ENCODE measurements at regions not wholly inside any gene's neighbourhood (a gene's known extent, or its start where the extent isn't known, plus 50 kb on each side); places are given as distances from the start of the nearest gene placed in this dataset.
"Not testable (repeated sequence)": the region's sequence is repeated elsewhere in the genome, so short reads cannot be mapped to it uniquely, and the experiment has no call there.

GRCh38 chr5:93985940-93986570, 244.7 kb upstream of the POU5F2 start:
- not testable (repeated sequence) for H3K27me3 ChIP-seq (ENCODE audit: control insufficient read depth in 3 of 3, insufficient read depth in 3 of 3, low read length in 3 of 3); H3K36me3 ChIP-seq (ENCODE audit: control insufficient read depth in 3 of 3, insufficient read depth in 2 of 3, low read depth in 1 of 3, low read length in 3 of 3); DNase-seq; H3K27ac ChIP-seq (ENCODE audit: low read depth in 1 of 3, low read length in 2 of 3); H3K4me1 ChIP-seq (ENCODE audit: control insufficient read depth in 3 of 3, insufficient read depth in 2 of 3, low read depth in 1 of 3, low read length in 2 of 3); H3K9me3 ChIP-seq (ENCODE audit: control insufficient read depth in 2 of 2, insufficient read depth in 1 of 2, low read depth in 1 of 2, low read length in 1 of 2); FAIRE-seq; H3K4me3 ChIP-seq (ENCODE audit: low read depth in 1 of 3, low read length in 3 of 3)
- 96 to 99% (median 96%) methylated on average over 31 to 45 of the region's 45 CpGs for WGBS, 3 donors

GRCh38 chr5:93978222-93978621, 236.8 kb upstream of the POU5F2 start:
- FAIRE-seq: no peak

GRCh38 chr5:93967923-93968322, 226.5 kb upstream of the POU5F2 start:
- H3K4me3 ChIP-seq (ENCODE audit: low read depth in 1 of 3, low read length in 3 of 3): no peak overlapping the region
- no peaks in the 10 kb centered on the region for H3K36me3 ChIP-seq (ENCODE audit: control insufficient read depth in 3 of 3, insufficient read depth in 2 of 3, low read depth in 1 of 3, low read length in 3 of 3)
- no peaks in the 10 kb centered on the region for H3K4me1 ChIP-seq (ENCODE audit: control insufficient read depth in 3 of 3, insufficient read depth in 2 of 3, low read depth in 1 of 3, low read length in 2 of 3)
- FAIRE-seq (no peak), DNase-seq (no peak)
- no peaks in the 10 kb centered on the region for H3K27me3 ChIP-seq (ENCODE audit: control insufficient read depth in 3 of 3, insufficient read depth in 3 of 3, low read length in 3 of 3)
- no peaks in the 10 kb centered on the region for H3K9me3 ChIP-seq (ENCODE audit: control insufficient read depth in 2 of 2, insufficient read depth in 1 of 2, low read depth in 1 of 2, low read length in 1 of 2)
- H3K27ac ChIP-seq (ENCODE audit: low read depth in 1 of 3, low read length in 2 of 3): no peak overlapping the region

More at GRCh38 chr5:93978222-93978621, 236.8 kb upstream of the POU5F2 start:
- Histone ChIP-seq H3K27me3 (ENCODE audit: control insufficient read depth in 3 of 3, insufficient read depth in 3 of 3, low read length in 3 of 3) (no peaks in the 10 kb centered on the region), H3K4me1 (ENCODE audit: control insufficient read depth in 3 of 3, insufficient read depth in 2 of 3, low read depth in 1 of 3, low read length in 2 of 3) (no peaks in the 10 kb centered on the region), H3K27ac (ENCODE audit: low read depth in 1 of 3, low read length in 2 of 3) (no peak overlapping the region), H3K4me3 (ENCODE audit: low read depth in 1 of 3, low read length in 3 of 3) (no peak overlapping the region), H3K36me3 (ENCODE audit: control insufficient read depth in 3 of 3, insufficient read depth in 2 of 3, low read depth in 1 of 3, low read length in 3 of 3) (no peaks in the 10 kb centered on the region), H3K9me3 (ENCODE audit: control insufficient read depth in 2 of 2, insufficient read depth in 1 of 2, low read depth in 1 of 2, low read length in 1 of 2) (peaks cover 0 to 11% of the 10 kb centered on the region in 2 donors)
- DNase-seq: no peak

GRCh38 chr5:93964421-93964820, 223.0 kb upstream of the POU5F2 start:
- no peak for FAIRE-seq
- 82 to 96% (median 93%) methylated on average over 1 of the region's 1 CpG for WGBS, 3 donors

GRCh38 chr5:93960042-93960441, 218.6 kb upstream of the POU5F2 start:
- no peak overlapping the region for H3K27ac ChIP-seq (ENCODE audit: low read depth in 1 of 3, low read length in 2 of 3)
- WGBS, 3 donors: 95 to 97% (median 96%) methylated on average over 3 of the region's 3 CpGs
- H3K36me3 ChIP-seq (ENCODE audit: control insufficient read depth in 3 of 3, insufficient read depth in 2 of 3, low read depth in 1 of 3, low read length in 3 of 3): peaks cover 0 to 2% (median 2%) of the 10 kb centered on the region in 3 donors
- FAIRE-seq: no peak
- DNase-seq: no peak
- no peaks in the 10 kb centered on the region for H3K27me3 ChIP-seq (ENCODE audit: control insufficient read depth in 3 of 3, insufficient read depth in 3 of 3, low read length in 3 of 3)
- no peak overlapping the region for H3K4me3 ChIP-seq (ENCODE audit: low read depth in 1 of 3, low read length in 3 of 3)
- H3K4me1 ChIP-seq (ENCODE audit: control insufficient read depth in 3 of 3, insufficient read depth in 2 of 3, low read depth in 1 of 3, low read length in 2 of 3): no peaks in the 10 kb centered on the region
- H3K9me3 ChIP-seq (ENCODE audit: control insufficient read depth in 2 of 2, insufficient read depth in 1 of 2, low read depth in 1 of 2, low read length in 1 of 2): no peaks in the 10 kb centered on the region

More at GRCh38 chr5:93964421-93964820, 223.0 kb upstream of the POU5F2 start:
- no peak overlapping the region for H3K4me3 ChIP-seq (ENCODE audit: low read depth in 1 of 3, low read length in 3 of 3)
- peaks cover 0 to 2% (median 0%) of the 10 kb centered on the region in 3 donors for H3K36me3 ChIP-seq (ENCODE audit: control insufficient read depth in 3 of 3, insufficient read depth in 2 of 3, low read depth in 1 of 3, low read length in 3 of 3)
- H3K27ac ChIP-seq (ENCODE audit: low read depth in 1 of 3, low read length in 2 of 3): no peak overlapping the region
- H3K4me1 ChIP-seq (ENCODE audit: control insufficient read depth in 3 of 3, insufficient read depth in 2 of 3, low read depth in 1 of 3, low read length in 2 of 3): no peaks in the 10 kb centered on the region
- H3K27me3 ChIP-seq (ENCODE audit: control insufficient read depth in 3 of 3, insufficient read depth in 3 of 3, low read length in 3 of 3): no peaks in the 10 kb centered on the region
- DNase-seq: no peak
- no peaks in the 10 kb centered on the region for H3K9me3 ChIP-seq (ENCODE audit: control insufficient read depth in 2 of 2, insufficient read depth in 1 of 2, low read depth in 1 of 2, low read length in 1 of 2)

GRCh38 chr5:93956006-93956405, 214.6 kb upstream of the POU5F2 start:
- FAIRE-seq (no peak), DNase-seq (no peak)
- whole genome bisulfite sequencing, 3 donors: 95 to 100% (median 98%) methylated on average over 2 of the region's 2 CpGs
- Histone ChIP-seq H3K27ac (ENCODE audit: low read depth in 1 of 3, low read length in 2 of 3) (no peak overlapping the region), H3K4me1 (ENCODE audit: control insufficient read depth in 3 of 3, insufficient read depth in 2 of 3, low read depth in 1 of 3, low read length in 2 of 3) (no peaks in the 10 kb centered on the region), H3K27me3 (ENCODE audit: control insufficient read depth in 3 of 3, insufficient read depth in 3 of 3, low read length in 3 of 3) (no peaks in the 10 kb centered on the region), H3K36me3 (ENCODE audit: control insufficient read depth in 3 of 3, insufficient read depth in 2 of 3, low read depth in 1 of 3, low read length in 3 of 3) (peaks cover 2 to 17% (median 5%) of the 10 kb centered on the region in 3 donors), H3K4me3 (ENCODE audit: low read depth in 1 of 3, low read length in 3 of 3) (no peak overlapping the region), H3K9me3 (ENCODE audit: control insufficient read depth in 2 of 2, insufficient read depth in 1 of 2, low read depth in 1 of 2, low read length in 1 of 2) (no peaks in the 10 kb centered on the region)

GRCh38 chr5:93954421-93955069, 213.1 kb upstream of the POU5F2 start:
- H3K27ac ChIP-seq (ENCODE audit: low read depth in 1 of 3, low read length in 2 of 3): no peak overlapping the region
- WGBS, 3 donors: 96 to 100% (median 97%) methylated on average over 5 of the region's 5 CpGs
- H3K4me3 ChIP-seq (ENCODE audit: low read depth in 1 of 3, low read length in 3 of 3): no peak overlapping the region
- no peaks in the 10 kb centered on the region for H3K4me1 ChIP-seq (ENCODE audit: control insufficient read depth in 3 of 3, insufficient read depth in 2 of 3, low read depth in 1 of 3, low read length in 2 of 3)
- peaks cover 0 to 21% (median 5%) of the 10 kb centered on the region in 3 donors for H3K36me3 ChIP-seq (ENCODE audit: control insufficient read depth in 3 of 3, insufficient read depth in 2 of 3, low read depth in 1 of 3, low read length in 3 of 3)
- no peaks in the 10 kb centered on the region for H3K27me3 ChIP-seq (ENCODE audit: control insufficient read depth in 3 of 3, insufficient read depth in 3 of 3, low read length in 3 of 3)
- no peaks in the 10 kb centered on the region for H3K9me3 ChIP-seq (ENCODE audit: control insufficient read depth in 2 of 2, insufficient read depth in 1 of 2, low read depth in 1 of 2, low read length in 1 of 2)
- no peak for DNase-seq
- FAIRE-seq: no peak

GRCh38 chr5:93953442-93953841, 212.0 kb upstream of the POU5F2 start:
- DNase-seq: no peak
- Histone ChIP-seq H3K9me3 (ENCODE audit: control insufficient read depth in 2 of 2, insufficient read depth in 1 of 2, low read depth in 1 of 2, low read length in 1 of 2) (peaks cover 0 to 3% of the 10 kb centered on the region in 2 donors), H3K27me3 (ENCODE audit: control insufficient read depth in 3 of 3, insufficient read depth in 3 of 3, low read length in 3 of 3) (no peaks in the 10 kb centered on the region), H3K27ac (ENCODE audit: low read depth in 1 of 3, low read length in 2 of 3) (no peak overlapping the region), H3K36me3 (ENCODE audit: control insufficient read depth in 3 of 3, insufficient read depth in 2 of 3, low read depth in 1 of 3, low read length in 3 of 3) (peaks cover 0 to 21% (median 5%) of the 10 kb centered on the region in 3 donors), H3K4me3 (ENCODE audit: low read depth in 1 of 3, low read length in 3 of 3) (no peak overlapping the region), H3K4me1 (ENCODE audit: control insufficient read depth in 3 of 3, insufficient read depth in 2 of 3, low read depth in 1 of 3, low read length in 2 of 3) (no peaks in the 10 kb centered on the region)
- WGBS, 3 donors: 88 to 97% (median 96%) methylated on average over 3 of the region's 3 CpGs
- FAIRE-seq: no peak

- Histone ChIP-seq H3K4me1 (ENCODE audit: control insufficient read depth in 3 of 3, insufficient read depth in 2 of 3, low read depth in 1 of 3, low read length in 2 of 3) (no peaks in the 10 kb centered on the region), H3K9me3 (ENCODE audit: control insufficient read depth in 2 of 2, insufficient read depth in 1 of 2, low read depth in 1 of 2, low read length in 1 of 2) (no peaks in the 10 kb centered on the region), H3K27ac (ENCODE audit: low read depth in 1 of 3, low read length in 2 of 3) (no peak overlapping the region), H3K36me3 (ENCODE audit: control insufficient read depth in 3 of 3, insufficient read depth in 2 of 3, low read depth in 1 of 3, low read length in 3 of 3) (no peaks in the 10 kb centered on the region), H3K4me3 (ENCODE audit: low read depth in 1 of 3, low read length in 3 of 3) (no peak overlapping the region), H3K27me3 (ENCODE audit: control insufficient read depth in 3 of 3, insufficient read depth in 3 of 3, low read length in 3 of 3) (no peaks in the 10 kb centered on the region)
- 88 to 97% (median 93%) methylated on average over 3 of the region's 3 CpGs for WGBS, 3 donors
- DNase-seq: no peak
- FAIRE-seq: no peak
These were observed 200.5 kb upstream of the POU5F2 start for GRCh38 chr5:93941897-93942296.

Measured in small intestine (tissue), 7 donors.